MCF 10A (cell line): ENCODE measurements at regions not wholly inside any gene's neighbourhood (a gene's known extent, or its start where the extent isn't known, plus 50 kb on each side); places are given as distances from the start of the nearest gene placed in this dataset.
"Not testable (repeated sequence)": the region's sequence is repeated elsewhere in the genome, so short reads cannot be mapped to it uniquely, and the experiment has no call there.

Source experiments
- BruUV-seq: library from RNA; stranded (reverse); fragments of 400-500 nt; replicated peaks from 2 replicates; lab custom pipeline; 2021; lab: Mats Ljungman, UMichigan
- CTCF ChIA-PET: fragments of 300-600 bp; sonication (Branson Sonifier 250); formaldehyde crosslinking; extraction: SDS; loops from one replicate; lab custom pipeline; 2021; ENCODE audit warnings: antibody characterized with exemption, inconsistent platforms; lab: Yijun Ruan, JAX
- POLR2A ChIA-PET: fragments of 300-600, 350-650 bp; sonication (Branson Sonifier 250); formaldehyde crosslinking; extraction: SDS; loops from one replicate; lab custom pipeline; 2020; ENCODE audit warnings: antibody characterized with exemption, inconsistent platforms; lab: Yijun Ruan, JAX
- DNase-seq: peaks from one replicate; pipeline ENCODE4 v3.0.0-alpha.2; 2018; ENCODE audit not compliant: unreplicated experiment
- H3K27ac Mint-ChIP-seq: one replicate; pipeline ENCODE4 v1.8.0; 2022; ENCODE audit warnings: mild to moderate bottlenecking, low read depth, mixed read lengths; ENCODE audit not compliant: unreplicated experiment
- H3K27me3 Mint-ChIP-seq: one replicate; pipeline ENCODE4 v1.8.0; 2022; ENCODE audit warnings: mixed read lengths; ENCODE audit not compliant: insufficient read depth, unreplicated experiment
- H3K36me3 Mint-ChIP-seq: one replicate; pipeline ENCODE4 v1.8.0; 2022; ENCODE audit warnings: mild to moderate bottlenecking, moderate library complexity, mixed read lengths; ENCODE audit not compliant: insufficient read depth, unreplicated experiment
- H3K4me1 Mint-ChIP-seq: one replicate; pipeline ENCODE4 v1.8.0; 2022; ENCODE audit warnings: mixed read lengths; ENCODE audit not compliant: insufficient read depth, unreplicated experiment
- H3K4me3 Mint-ChIP-seq: one replicate; pipeline ENCODE4 v1.8.0; 2022; ENCODE audit warnings: mild to moderate bottlenecking, moderate library complexity, mixed read lengths; ENCODE audit not compliant: unreplicated experiment
- H3K9me3 Mint-ChIP-seq: one replicate; pipeline ENCODE4 v1.8.0; 2022; ENCODE audit warnings: mixed read lengths; ENCODE audit not compliant: unreplicated experiment
- CTCF ChIP-seq: fragments of 200-600 bp; IDR thresholded peaks from one replicate; pipeline ENCODE4 v1.8.0; 2022; ENCODE audit warnings: antibody characterized with exemption, mild to moderate bottlenecking; ENCODE audit not compliant: unreplicated experiment
- intact Hi-C: fragments of 100-400 bp; cut with micrococcal nuclease; formaldehyde crosslinking; loops from 2 replicates; pipeline ENCODE4 v1.14.1; 2022

GRCh38 chr4:1522606-1523005 is 116.4 kb upstream of the NKX1-1 start:
- BruUV-seq = no TSS peak
- peaks cover 6% of the 10 kb centered on the region for H3K4me1 Mint-ChIP-seq
- no peaks in the 10 kb centered on the region for H3K9me3 Mint-ChIP-seq
- no peaks in the 10 kb centered on the region for H3K36me3 Mint-ChIP-seq
- no peak for TF ChIP-seq CTCF
- H3K27me3 Mint-ChIP-seq = peaks cover 60% of the 10 kb centered on the region
- ChIA-PET CTCF (no interaction called here), POLR2A (no interaction called here)
- no peak overlapping the region for H3K27ac Mint-ChIP-seq
- H3K4me3 Mint-ChIP-seq = no peak overlapping the region
- DNase-seq = no peak
- intact Hi-C loops = no loop called here

DNA sequence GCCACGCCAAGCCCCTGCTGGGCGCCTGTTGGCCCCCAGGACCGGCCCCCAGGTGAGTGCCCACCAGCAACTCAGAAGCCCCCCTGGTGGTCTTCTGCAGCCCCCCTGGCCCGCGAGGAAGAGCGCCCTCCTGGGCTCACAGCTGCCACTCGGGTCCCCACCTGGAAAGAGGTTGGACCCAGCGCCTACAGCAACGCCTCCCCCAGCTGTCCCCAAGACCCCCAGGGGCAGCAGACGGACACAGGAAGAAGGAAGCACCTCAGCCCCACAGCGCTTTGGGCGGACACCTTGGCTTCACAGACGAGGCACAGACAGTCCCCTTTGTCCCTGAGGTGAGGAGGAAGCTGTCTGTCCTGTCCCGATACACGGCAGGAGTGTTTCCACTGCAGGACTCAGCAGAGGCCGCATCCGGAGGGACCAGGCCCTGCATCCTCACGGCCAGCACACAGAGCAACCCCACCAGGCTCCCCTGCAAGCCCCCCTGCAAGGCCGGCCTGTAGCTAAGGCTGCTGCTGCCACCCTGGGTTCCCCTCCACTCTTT is 115.6 kb upstream of the NKX1-1 start:
- CTCF ChIA-PET = no interaction called here
- POLR2A ChIA-PET = no interaction called here
- no peak for DNase-seq
- H3K27me3 Mint-ChIP-seq = peaks cover 53% of the 10 kb centered on the region
- no peaks in the 10 kb centered on the region for H3K9me3 Mint-ChIP-seq
- BruUV-seq = no TSS peak
- intact Hi-C loops = no loop called here
- TF ChIP-seq CTCF = no peak
- H3K27ac Mint-ChIP-seq = no peak overlapping the region
- no peaks in the 10 kb centered on the region for H3K36me3 Mint-ChIP-seq
- peaks cover 6% of the 10 kb centered on the region for H3K4me1 Mint-ChIP-seq
- H3K4me3 Mint-ChIP-seq = no peak overlapping the region

GRCh38 chr4:1520795-1521576 is 114.7 kb upstream of the NKX1-1 start:
- BruUV-seq, H3K36me3 Mint-ChIP-seq, H3K9me3 Mint-ChIP-seq, H3K27ac Mint-ChIP-seq, CTCF ChIA-PET, H3K4me1 Mint-ChIP-seq, DNase-seq, H3K4me3 Mint-ChIP-seq, intact Hi-C loops, POLR2A ChIA-PET: not testable (repeated sequence)
- peaks cover 45% of the 10 kb centered on the region for H3K27me3 Mint-ChIP-seq

GRCh38 chr4:1519787-1520661 is 113.8 kb upstream of the NKX1-1 start:
- Mint-ChIP-seq H3K27me3 (peaks cover 35% of the 10 kb centered on the region), H3K27ac (no peak overlapping the region), H3K9me3 (no peaks in the 10 kb centered on the region), H3K4me3 (no peak overlapping the region), H3K36me3 (no peaks in the 10 kb centered on the region), H3K4me1 (peaks cover 6% of the 10 kb centered on the region)
- no peak for TF ChIP-seq CTCF
- DNase-seq = no peak
- ChIA-PET POLR2A (no interaction called here), CTCF (no interaction called here)
- intact Hi-C loops = no loop called here
- no TSS peak for BruUV-seq
